Left ventricle myocardium inferior (tissue), 1 donor: ENCODE measurements at regions not wholly inside any gene's neighbourhood (a gene's known extent, or its start where the extent isn't known, plus 50 kb on each side); places are given as distances from the start of the nearest gene placed in this dataset.

Source experiments
- DNase-seq: peaks from one replicate; pipeline ENCODE4 v3.0.0-alpha.2; 2020
- H3K27ac ChIP-seq: fragments of 200-600 bp; replicated peaks from 2 replicates; pipeline ENCODE4 v1.8.0; 2021
- H3K27me3 ChIP-seq: fragments of 200-600 bp; 2 replicates; pipeline ENCODE4 v1.8.0; 2021; ENCODE audit warnings: low read depth
- H3K36me3 ChIP-seq: fragments of 200-600 bp; 2 replicates; pipeline ENCODE4 v1.8.0; 2021
- H3K4me1 ChIP-seq: fragments of 200-600 bp; 2 replicates; pipeline ENCODE4 v1.8.0; 2021
- H3K4me3 ChIP-seq: fragments of 200-600 bp; 2 replicates; pipeline ENCODE4 v1.8.0; 2021; ENCODE audit warnings: mild to moderate bottlenecking, moderate library complexity
- H3K9me3 ChIP-seq: fragments of 200-600 bp; replicated peaks from 2 replicates; pipeline ENCODE4 v1.8.0; 2021
- CTCF ChIP-seq: fragments of 200-600 bp; IDR thresholded peaks from 2 replicates; pipeline ENCODE4 v1.8.0; 2021; ENCODE audit warnings: antibody characterized with exemption, mild to moderate bottlenecking, borderline replicate concordance
- intact Hi-C: fragments of 100-400 bp; cut with micrococcal nuclease; formaldehyde crosslinking; loops from one replicate; pipeline ENCODE4 v1.11.0; 2022
- donor health status: DM: no; HTN: yes; CAD: no; lungs with severe emphysema.

- Histone ChIP-seq H3K9me3 (peaks cover 9% of the 10 kb centered on the region), H3K27me3 (peaks cover 99% of the 10 kb centered on the region), H3K36me3 (no peaks in the 10 kb centered on the region), H3K27ac (no peak overlapping the region), H3K4me3 (no peak overlapping the region), H3K4me1 (no peaks in the 10 kb centered on the region)
- TF ChIP-seq CTCF, result no peak
- intact Hi-C loops, result no loop called here
- no peak for DNase-seq
Measured at GRCh38 chr11:64492561-64492960, 63.2 kb upstream of the SLC22A11 start.

GRCh38 chr11:64498136-64498535, 57.6 kb upstream of the SLC22A11 start:
- H3K27ac ChIP-seq, result no peak overlapping the region
- H3K4me3 ChIP-seq, result no peak overlapping the region
- peaks cover 9% of the 10 kb centered on the region for H3K9me3 ChIP-seq
- peaks cover 96% of the 10 kb centered on the region for H3K27me3 ChIP-seq
- no peak for DNase-seq
- intact Hi-C loops, result no loop called here
- no peaks in the 10 kb centered on the region for H3K4me1 ChIP-seq
- no peaks in the 10 kb centered on the region for H3K36me3 ChIP-seq
- TF ChIP-seq CTCF, result no peak

- DNase-seq, result no peak
- TF ChIP-seq CTCF, result no peak
- peaks cover 8% of the 10 kb centered on the region for H3K9me3 ChIP-seq
- H3K27me3 ChIP-seq, result peaks cover 96% of the 10 kb centered on the region
- H3K4me3 ChIP-seq, result no peak overlapping the region
- H3K4me1 ChIP-seq, result no peaks in the 10 kb centered on the region
- no peak overlapping the region for H3K27ac ChIP-seq
- no peaks in the 10 kb centered on the region for H3K36me3 ChIP-seq
- intact Hi-C loops, result no loop called here
Measured at GRCh38 chr11:64499261-64500004, 56.3 kb upstream of the SLC22A11 start.

- H3K27ac ChIP-seq, result no peak overlapping the region
- H3K4me1 ChIP-seq, result no peaks in the 10 kb centered on the region
- DNase-seq, result no peak
- H3K4me3 ChIP-seq, result no peak overlapping the region
- no peaks in the 10 kb centered on the region for H3K36me3 ChIP-seq
- TF ChIP-seq CTCF, result no peak
- intact Hi-C loops, result no loop called here
- peaks cover 96% of the 10 kb centered on the region for H3K27me3 ChIP-seq
- peaks cover 14% of the 10 kb centered on the region for H3K9me3 ChIP-seq
Measured at GRCh38 chr11:64500176-64501013, 55.3 kb upstream of the SLC22A11 start.

- intact Hi-C loops, result no loop called here
- peaks cover 20% of the 10 kb centered on the region for H3K9me3 ChIP-seq
- H3K27ac ChIP-seq, result no peak overlapping the region
- no peak overlapping the region for H3K4me3 ChIP-seq
- TF ChIP-seq CTCF, result no peak
- no peak for DNase-seq
- no peaks in the 10 kb centered on the region for H3K36me3 ChIP-seq
- peaks cover 96% of the 10 kb centered on the region for H3K27me3 ChIP-seq
- H3K4me1 ChIP-seq, result no peaks in the 10 kb centered on the region
Measured at GRCh38 chr11:64501500-64502427, 54.0 kb upstream of the SLC22A11 start.
